Activated CD8-positive, alpha-beta T cell treated with anti-CD3 and anti-CD28 coated beads for 36 hours (primary cell): ENCODE measurements at regions not wholly inside any gene's neighbourhood (a gene's known extent, or its start where the extent isn't known, plus 50 kb on each side); places are given as distances from the start of the nearest gene placed in this dataset.

Experiments used
- ATAC-seq: fragments of 200-7000 bp; cut with Tn5 transposase; one replicate; pipeline ENCODE4 v1.10.0; 2021; ENCODE audit warnings: mild to moderate bottlenecking, moderate library complexity
- CTCF ChIA-PET: fragments of 350-600 bp; sonication (Branson Sonifier 250); formaldehyde crosslinking; loops from one replicate; lab custom pipeline; 2021; ENCODE audit warnings: antibody characterized with exemption; lab: Charles Lee
- POLR2A ChIA-PET: fragments of 350-600 bp; sonication (Branson Sonifier 250); formaldehyde crosslinking; loops from one replicate; lab custom pipeline; 2021; ENCODE audit warnings: antibody characterized with exemption; lab: Charles Lee
- DNase-seq: peaks from one replicate; pipeline ENCODE4 v3.0.0-alpha.2; 2020
- H3K27ac Mint-ChIP-seq: one replicate; pipeline ENCODE4 v1.8.0; 2021; ENCODE audit warnings: mild to moderate bottlenecking, mixed read lengths
- H3K27me3 Mint-ChIP-seq: one replicate; pipeline ENCODE4 v1.8.0; 2021; ENCODE audit warnings: mixed read lengths
- H3K36me3 Mint-ChIP-seq: one replicate; pipeline ENCODE4 v1.8.0; 2021; ENCODE audit warnings: low read depth, mixed read lengths
- H3K4me1 Mint-ChIP-seq: one replicate; pipeline ENCODE4 v1.8.0; 2021; ENCODE audit warnings: low read depth, mixed read lengths
- H3K4me3 Mint-ChIP-seq: one replicate; pipeline ENCODE4 v1.8.0; 2021; ENCODE audit warnings: mild to moderate bottlenecking, moderate library complexity, mixed read lengths
- H3K9me3 Mint-ChIP-seq: one replicate; pipeline ENCODE4 v1.8.0; 2021; ENCODE audit warnings: mixed read lengths
- intact Hi-C: fragments of 100-400 bp; cut with micrococcal nuclease; formaldehyde crosslinking; loops from one replicate; pipeline ENCODE4 v1.10.0; 2022
- TF ChIP-seq, protein P1 (sequence below): fragments of 200-600 bp; IDR thresholded peaks from one replicate; pipeline ENCODE4 v1.8.0; 2022; ENCODE audit warnings: antibody characterized with exemption, mild to moderate bottlenecking

GRCh38 chr3:139234491-139234890 lies 109.3 kb upstream of the MRPS22 start:
- CTCF ChIA-PET, result interaction anchor here (0.6 kb wide), 1 partner anchor 19 kb away, joined by 3 read pairs; no protein-coding TSS in a partner anchor
- intact Hi-C loops, result no loop called here

DNA sequence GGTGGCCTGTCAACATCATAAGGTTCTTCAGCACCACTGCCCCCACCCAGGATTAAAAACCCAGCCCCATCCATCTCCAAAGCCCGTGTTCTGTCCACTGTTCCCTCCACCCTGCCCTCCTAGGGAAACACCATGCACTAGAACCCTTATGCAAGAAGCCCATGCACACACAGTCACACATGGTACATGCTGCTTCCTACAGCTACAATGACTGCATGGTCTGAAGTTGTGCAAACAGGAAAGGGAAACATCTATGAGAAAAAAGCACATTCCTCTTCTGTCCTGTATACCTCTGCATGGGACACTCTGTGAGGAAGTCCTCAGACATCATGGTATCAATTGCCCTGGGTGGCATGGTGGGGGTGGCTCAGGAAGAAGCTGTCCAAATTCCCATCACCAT lies 108.6 kb upstream of the MRPS22 start:
- ATAC-seq (no peak), DNase-seq (no peak)
- H3K27me3 Mint-ChIP-seq, result peaks cover 3% of the 10 kb centered on the region
- H3K4me1 Mint-ChIP-seq, result no peaks in the 10 kb centered on the region
- ChIA-PET CTCF (no interaction called here), POLR2A (no interaction called here)
- intact Hi-C loops, result no loop called here
- no peak overlapping the region for H3K4me3 Mint-ChIP-seq
- TF ChIP-seq, protein P1, sequence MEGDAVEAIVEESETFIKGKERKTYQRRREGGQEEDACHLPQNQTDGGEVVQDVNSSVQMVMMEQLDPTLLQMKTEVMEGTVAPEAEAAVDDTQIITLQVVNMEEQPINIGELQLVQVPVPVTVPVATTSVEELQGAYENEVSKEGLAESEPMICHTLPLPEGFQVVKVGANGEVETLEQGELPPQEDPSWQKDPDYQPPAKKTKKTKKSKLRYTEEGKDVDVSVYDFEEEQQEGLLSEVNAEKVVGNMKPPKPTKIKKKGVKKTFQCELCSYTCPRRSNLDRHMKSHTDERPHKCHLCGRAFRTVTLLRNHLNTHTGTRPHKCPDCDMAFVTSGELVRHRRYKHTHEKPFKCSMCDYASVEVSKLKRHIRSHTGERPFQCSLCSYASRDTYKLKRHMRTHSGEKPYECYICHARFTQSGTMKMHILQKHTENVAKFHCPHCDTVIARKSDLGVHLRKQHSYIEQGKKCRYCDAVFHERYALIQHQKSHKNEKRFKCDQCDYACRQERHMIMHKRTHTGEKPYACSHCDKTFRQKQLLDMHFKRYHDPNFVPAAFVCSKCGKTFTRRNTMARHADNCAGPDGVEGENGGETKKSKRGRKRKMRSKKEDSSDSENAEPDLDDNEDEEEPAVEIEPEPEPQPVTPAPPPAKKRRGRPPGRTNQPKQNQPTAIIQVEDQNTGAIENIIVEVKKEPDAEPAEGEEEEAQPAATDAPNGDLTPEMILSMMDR, result no peak
- no peak overlapping the region for H3K27ac Mint-ChIP-seq
- H3K36me3 Mint-ChIP-seq, result no peaks in the 10 kb centered on the region
- no peaks in the 10 kb centered on the region for H3K9me3 Mint-ChIP-seq

More at GRCh38 chr3:139234491-139234890, 109.3 kb upstream of the MRPS22 start:
- H3K9me3 Mint-ChIP-seq, result no peaks in the 10 kb centered on the region
- no peak overlapping the region for H3K27ac Mint-ChIP-seq
- TF ChIP-seq, protein P1, result no peak
- H3K27me3 Mint-ChIP-seq, result peaks cover 1% of the 10 kb centered on the region
- DNase-seq (no peak), ATAC-seq (no peak)
- no peaks in the 10 kb centered on the region for H3K36me3 Mint-ChIP-seq
- no peaks in the 10 kb centered on the region for H3K4me1 Mint-ChIP-seq
- no peak overlapping the region for H3K4me3 Mint-ChIP-seq
- POLR2A ChIA-PET, result no interaction called here

DNA sequence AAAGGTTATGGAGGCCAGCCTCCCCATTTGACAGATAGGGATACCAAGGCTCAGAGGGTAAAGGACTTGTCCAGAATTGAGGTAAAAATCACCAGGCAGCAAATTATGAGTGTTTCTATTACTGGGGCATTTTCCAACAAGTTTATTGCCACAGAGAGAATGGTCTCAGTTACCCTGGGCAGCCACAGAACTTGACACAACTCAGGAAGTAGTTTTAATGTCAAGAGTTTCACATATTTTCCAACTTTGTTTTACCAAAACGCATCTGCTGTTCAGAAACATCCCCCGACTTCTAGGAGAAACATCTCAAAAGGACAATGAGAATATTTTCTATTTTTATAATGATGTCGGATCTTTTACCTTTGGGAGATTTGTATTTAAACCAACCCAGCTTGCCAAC lies 107.5 kb upstream of the MRPS22 start:
- Mint-ChIP-seq H3K27ac (no peak overlapping the region), H3K36me3 (no peaks in the 10 kb centered on the region), H3K9me3 (no peaks in the 10 kb centered on the region), H3K4me3 (no peak overlapping the region), H3K4me1 (no peaks in the 10 kb centered on the region), H3K27me3 (peaks cover 3% of the 10 kb centered on the region)
- TF ChIP-seq, protein P1, result no peak
- ChIA-PET POLR2A (no interaction called here), CTCF (no interaction called here)
- ATAC-seq (no peak), DNase-seq (no peak)
- intact Hi-C loops, result no loop called here

DNA sequence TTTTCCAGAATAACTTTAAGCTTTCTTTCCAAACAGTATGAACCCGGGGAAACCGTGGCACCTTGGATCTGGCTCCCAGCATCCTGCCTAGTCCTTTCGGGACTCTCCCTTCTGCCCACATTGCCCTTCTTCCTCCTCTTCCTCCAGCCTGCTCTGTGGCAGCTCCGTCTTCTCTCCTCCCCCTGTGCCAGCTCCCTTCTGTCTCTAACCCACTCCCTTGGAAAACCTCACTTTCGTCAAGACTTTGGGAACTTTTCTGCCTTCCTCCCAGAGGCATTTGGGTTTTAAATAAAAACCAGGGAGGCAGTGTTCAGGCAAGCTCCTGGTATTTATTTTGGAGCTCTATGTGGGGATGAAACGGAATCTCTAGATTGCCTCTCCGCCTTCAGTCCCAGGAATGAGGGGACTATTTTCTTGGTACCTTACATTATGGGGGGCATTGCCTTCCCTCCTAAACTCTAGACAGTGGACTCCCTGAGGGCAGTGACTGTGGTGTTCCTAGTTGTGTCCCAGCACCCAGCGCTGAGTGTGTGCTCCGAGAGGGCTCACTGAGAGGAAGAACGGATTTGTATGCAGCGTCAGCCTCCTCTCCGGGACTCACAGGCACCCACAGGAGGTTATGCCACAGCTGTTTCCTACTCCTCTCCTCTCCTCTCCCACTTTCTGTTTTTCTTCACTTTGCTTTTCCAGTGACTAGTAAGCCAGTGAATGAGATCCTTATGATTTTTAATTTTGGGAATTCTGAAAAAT lies 105.4 kb upstream of the MRPS22 start:
- TF ChIP-seq, protein P1, result no peak
- no peak for DNase-seq
- Mint-ChIP-seq H3K27ac (no peak overlapping the region), H3K9me3 (no peaks in the 10 kb centered on the region), H3K4me3 (no peak overlapping the region), H3K36me3 (no peaks in the 10 kb centered on the region), H3K4me1 (no peaks in the 10 kb centered on the region), H3K27me3 (peaks cover 6% of the 10 kb centered on the region)
- CTCF ChIA-PET, result interaction anchor here (1.6 kb wide), 1 partner anchor 126 kb away, joined by 5 read pairs; no protein-coding TSS in a partner anchor
- intact Hi-C loops, result no loop called here
- ATAC-seq, result no peak
- POLR2A ChIA-PET, result interaction anchor here (0.5 kb wide), 1 partner anchor 521 kb away, joined by 3 read pairs; no protein-coding TSS in a partner anchor

DNA sequence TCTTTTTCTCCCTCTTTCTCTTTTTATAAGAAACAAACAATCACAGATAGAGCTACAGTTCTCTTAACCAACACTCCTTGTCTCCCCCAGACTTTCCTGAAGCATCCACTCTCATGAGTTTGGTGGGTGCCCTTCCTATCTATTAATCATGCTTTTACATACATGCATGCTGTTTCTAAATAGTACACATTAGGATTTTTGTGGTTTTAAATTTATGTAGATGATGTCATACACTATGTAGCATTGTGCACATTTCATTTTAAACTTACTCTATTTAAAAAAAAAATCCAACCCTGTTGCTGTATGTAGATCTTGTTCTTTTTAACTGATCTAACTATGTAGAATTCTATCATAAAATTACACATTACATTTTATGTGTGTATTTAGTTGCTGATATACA lies 104.3 kb upstream of the MRPS22 start:
- H3K27me3 Mint-ChIP-seq, result peaks cover 8% of the 10 kb centered on the region
- TF ChIP-seq, protein P1, result no peak
- H3K27ac Mint-ChIP-seq, result no peak overlapping the region
- ATAC-seq (no peak), DNase-seq (no peak)
- intact Hi-C loops, result no loop called here
- H3K9me3 Mint-ChIP-seq, result no peaks in the 10 kb centered on the region
- H3K4me3 Mint-ChIP-seq, result no peak overlapping the region
- ChIA-PET CTCF (interaction anchor here (1.6 kb wide), 1 partner anchor 127 kb away, joined by 5 read pairs; no protein-coding TSS in a partner anchor), POLR2A (no interaction called here)
- H3K36me3 Mint-ChIP-seq, result no peaks in the 10 kb centered on the region
- no peaks in the 10 kb centered on the region for H3K4me1 Mint-ChIP-seq
